ENCODE measurements at regions not wholly inside any gene's neighbourhood (a gene's known extent, or its start where the extent isn't known, plus 50 kb on each side); places are given as distances from the start of the nearest gene placed in this dataset.

DNA sequence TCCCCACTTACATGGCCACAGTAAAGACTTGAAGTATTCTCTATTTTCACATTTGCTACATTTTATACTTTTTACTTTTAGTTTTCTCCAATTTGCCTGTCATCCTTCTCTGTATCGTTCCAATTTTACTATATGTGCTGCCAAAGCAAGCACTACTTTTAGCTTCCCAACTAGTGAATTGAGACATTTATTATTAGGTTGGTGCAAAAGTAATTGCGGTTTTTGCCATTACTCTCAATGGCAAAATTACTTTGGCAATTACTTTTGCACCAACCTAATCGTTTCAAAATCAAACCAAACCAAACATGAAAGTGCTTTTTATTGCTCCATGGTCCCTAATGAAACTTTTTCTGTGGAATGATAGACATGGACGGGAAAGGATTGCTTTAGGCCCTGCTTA is 56.6 kb upstream of the ATF3 start:
- CTCF ChIA-PET, result interaction anchor here (1.4 to 1.6 kb wide), 2 partner anchors 23 to 75 kb away, joined by 4 read pairs; no protein-coding TSS in a partner anchor
- POLR2A ChIA-PET, result interaction anchor here (1.5 kb wide), 1 partner anchor 57 kb away, joined by 5 read pairs; the partner anchor contains the start of gene ATF3

DNA sequence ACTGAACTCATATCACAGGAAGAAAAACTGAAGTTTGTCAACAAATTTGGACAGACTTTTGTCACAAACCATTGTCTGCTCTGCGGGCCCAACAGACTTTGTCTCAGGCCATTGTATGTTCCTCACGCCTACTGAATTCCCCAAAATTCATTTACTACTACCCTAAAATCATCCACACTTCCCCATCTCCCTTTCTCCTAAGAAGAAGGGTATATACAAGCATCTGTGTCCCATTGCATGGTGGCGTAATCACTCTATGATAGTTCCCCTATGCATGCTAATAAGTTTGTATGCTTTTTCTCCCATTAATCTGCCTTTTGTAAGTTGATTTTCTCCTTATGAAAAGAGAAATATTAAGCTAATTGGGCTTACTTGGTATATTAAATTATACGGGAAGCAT is 54.9 kb upstream of the ATF3 start:
- DNase-seq (ENCODE audit: extremely low spot score), result no peak
- TF ChIP-seq CTCF (IDR thresholded peaks at IDR 0.05; ENCODE audit: control extremely low read depth, extremely low read depth, low read depth, missing control alignments), result no peak
- CTCF ChIA-PET, result interaction anchor here (1.6 to 2.3 kb wide), 2 partner anchors 25 to 98 kb away, joined by 4 to 7 read pairs; no protein-coding TSS in a partner anchor
- POLR2A ChIA-PET, result interaction anchor here (1.8 kb wide), 1 partner anchor 55 kb away, joined by 7 read pairs; the partner anchor contains the start of gene ATF3

More for the DNA sequence above, 56.6 kb upstream of the ATF3 start:
- no peak for TF ChIP-seq CTCF (IDR thresholded peaks at IDR 0.05; ENCODE audit: control extremely low read depth, extremely low read depth, low read depth, missing control alignments)
- DNase-seq (ENCODE audit: extremely low spot score), result no peak

- ChIA-PET CTCF (interaction anchor here (0.9 to 2.3 kb wide), 6 partner anchors 9 to 99 kb away, joined by 3 to 7 read pairs (median 4); no protein-coding TSS in a partner anchor), POLR2A (interaction anchor here (1.8 kb wide), 1 partner anchor 55 kb away, joined by 7 read pairs; the partner anchor contains the start of gene ATF3)
- DNase-seq (ENCODE audit: extremely low spot score), result no peak
- TF ChIP-seq CTCF (IDR thresholded peaks at IDR 0.05; ENCODE audit: control extremely low read depth, extremely low read depth, low read depth, missing control alignments), result no peak
Observed at GRCh38 chr1:212554401-212554800, 54.2 kb upstream of the ATF3 start.

GRCh38 chr1:212555426-212555825 is 53.1 kb upstream of the ATF3 start:
- POLR2A ChIA-PET, result interaction anchor here (1.8 kb wide), 1 partner anchor 54 kb away, joined by 7 read pairs; the partner anchor contains the start of gene ATF3
- CTCF ChIA-PET, result interaction anchor here (0.9 to 2.3 kb wide), 6 partner anchors 10 to 100 kb away, joined by 3 to 7 read pairs (median 5); no protein-coding TSS in a partner anchor
- no peak for DNase-seq (ENCODE audit: extremely low spot score)
- no peak for TF ChIP-seq CTCF (IDR thresholded peaks at IDR 0.05; ENCODE audit: control extremely low read depth, extremely low read depth, low read depth, missing control alignments)

GRCh38 chr1:212556822-212557549 is 51.6 kb upstream of the ATF3 start:
- POLR2A ChIA-PET, result interaction anchor here (1.2 to 2.3 kb wide), 2 partner anchors 51 kb away, joined by 6 to 15 read pairs; partner anchors contain the start of gene ATF3

More at GRCh38 chr1:212556822-212557549, 51.6 kb upstream of the ATF3 start:
- TF ChIP-seq CTCF (IDR thresholded peaks at IDR 0.05; ENCODE audit: control extremely low read depth, extremely low read depth, low read depth, missing control alignments), result no peak
- CTCF ChIA-PET, result interaction anchor here (1.0 to 3.1 kb wide), 5 partner anchors 9 to 108 kb away, joined by 3 to 12 read pairs (median 7); no protein-coding TSS in a partner anchor
- no peak for DNase-seq (ENCODE audit: extremely low spot score)

Data from GM10248 (cell line).